ENCODE measurements at regions not wholly inside any gene's neighbourhood (a gene's known extent, or its start where the extent isn't known, plus 50 kb on each side); places are given as distances from the start of the nearest gene placed in this dataset.

GRCh38 chr2:239608723-239609122 lies 207.9 kb upstream of the HDAC4 start:
- DNase-seq = no peak

- no peak for DNase-seq
Measured at GRCh38 chr2:239608260-239608659, 207.4 kb upstream of the HDAC4 start.

GRCh38 chr2:239607517-239608191 lies 206.8 kb upstream of the HDAC4 start:
- DNase-seq = no peak

- no peak for DNase-seq
Measured at GRCh38 chr2:239606741-239607516, 206.1 kb upstream of the HDAC4 start.

- DNase-seq = no peak
Measured at GRCh38 chr2:239605976-239606375, 205.2 kb upstream of the HDAC4 start.

- no peak for DNase-seq
Measured at GRCh38 chr2:239605409-239605808, 204.6 kb upstream of the HDAC4 start.

- DNase-seq = no peak
Measured at GRCh38 chr2:239604861-239605260, 204.0 kb upstream of the HDAC4 start.

- no peak for DNase-seq
Measured at GRCh38 chr2:239603411-239604356, 202.9 kb upstream of the HDAC4 start.

GRCh38 chr2:239602290-239603282 lies 201.8 kb upstream of the HDAC4 start:
- DNase-seq = no peak

GRCh38 chr2:239601880-239602279 lies 201.1 kb upstream of the HDAC4 start:
- no peak for DNase-seq

GRCh38 chr2:239601201-239601851 lies 200.5 kb upstream of the HDAC4 start:
- no peak for DNase-seq

GRCh38 chr2:239600650-239601049 lies 199.8 kb upstream of the HDAC4 start:
- DNase-seq = no peak

- DNase-seq = no peak
Measured at GRCh38 chr2:239600001-239600593, 199.3 kb upstream of the HDAC4 start.

GRCh38 chr2:239599299-239599698 lies 198.5 kb upstream of the HDAC4 start:
- DNase-seq = no peak

GRCh38 chr2:239598732-239599090 lies 197.9 kb upstream of the HDAC4 start:
- DNase-seq = no peak

- DNase-seq = no peak
Measured at GRCh38 chr2:239598011-239598731, 197.4 kb upstream of the HDAC4 start.

- no peak for DNase-seq
Measured at GRCh38 chr2:239597216-239597615, 196.4 kb upstream of the HDAC4 start.

- DNase-seq = no peak
Measured at GRCh38 chr2:239596792-239597191, 196.0 kb upstream of the HDAC4 start.

GRCh38 chr2:239596253-239596652 lies 195.4 kb upstream of the HDAC4 start:
- DNase-seq = no peak

- no peak for DNase-seq
Measured at GRCh38 chr2:239595726-239596125, 194.9 kb upstream of the HDAC4 start.
